Dermis blood vessel endothelial cell (primary cell): ENCODE measurements at regions not wholly inside any gene's neighbourhood (a gene's known extent, or its start where the extent isn't known, plus 50 kb on each side); places are given as distances from the start of the nearest gene placed in this dataset.

Experiments used
- DNase-seq: peaks from one replicate; pipeline ENCODE4 v3.0.0; 2010

GRCh38 chr1:195511501-195511900 is 1096.7 kb downstream of the KCNT2 start:
- no peak for DNase-seq

GRCh38 chr1:195501118-195501517 is 1107.1 kb downstream of the KCNT2 start:
- no peak for DNase-seq

GRCh38 chr1:195495720-195496635 is 1112.3 kb downstream of the KCNT2 start:
- no peak for DNase-seq

GRCh38 chr1:195482137-195482536 is 1126.1 kb downstream of the KCNT2 start:
- no peak for DNase-seq

- DNase-seq, result no peak
These were observed 1126.9 kb downstream of the KCNT2 start for GRCh38 chr1:195481293-195481692.

- DNase-seq, result no peak
These were observed 1132.7 kb downstream of the KCNT2 start for GRCh38 chr1:195475568-195475967.

GRCh38 chr1:195472291-195472690 is 1135.9 kb downstream of the KCNT2 start:
- no peak for DNase-seq

- DNase-seq, result no peak
These were observed 1141.6 kb downstream of the KCNT2 start for GRCh38 chr1:195466639-195467038.

GRCh38 chr1:195462646-195463045 is 1145.6 kb downstream of the KCNT2 start:
- no peak for DNase-seq

GRCh38 chr1:195462152-195462551 is 1146.1 kb downstream of the KCNT2 start:
- DNase-seq, result no peak

- DNase-seq, result no peak
These were observed 1149.9 kb downstream of the KCNT2 start for GRCh38 chr1:195458365-195458764.

GRCh38 chr1:195450794-195451193 is 1157.4 kb downstream of the KCNT2 start:
- no peak for DNase-seq

GRCh38 chr1:195439661-195440060 is 1168.6 kb downstream of the KCNT2 start:
- DNase-seq, result no peak

GRCh38 chr1:195434566-195435203 is 1173.6 kb downstream of the KCNT2 start:
- no peak for DNase-seq

- DNase-seq, result no peak
These were observed 1177.4 kb downstream of the KCNT2 start for GRCh38 chr1:195430826-195431225.

- DNase-seq, result no peak
These were observed 1179.3 kb downstream of the KCNT2 start for GRCh38 chr1:195428927-195429326.

GRCh38 chr1:195415584-195415983 is 1192.7 kb downstream of the KCNT2 start:
- DNase-seq, result no peak

GRCh38 chr1:195394567-195394966 is 1213.7 kb downstream of the KCNT2 start:
- no peak for DNase-seq

GRCh38 chr1:195376190-195376589 is 1232.0 kb downstream of the KCNT2 start:
- no peak for DNase-seq

GRCh38 chr1:195373856-195374255 is 1234.4 kb downstream of the KCNT2 start:
- no peak for DNase-seq

- no peak for DNase-seq
These were observed 1263.1 kb downstream of the KCNT2 start for GRCh38 chr1:195345149-195345548.

GRCh38 chr1:195337646-195338045 is 1270.6 kb downstream of the KCNT2 start:
- DNase-seq, result no peak

GRCh38 chr1:195336812-195337211 is 1271.4 kb downstream of the KCNT2 start:
- no peak for DNase-seq

- DNase-seq, result no peak
These were observed 1272.7 kb downstream of the KCNT2 start for GRCh38 chr1:195335541-195335940.
